H4 (cell line): ENCODE measurements at regions not wholly inside any gene's neighbourhood (a gene's known extent, or its start where the extent isn't known, plus 50 kb on each side); places are given as distances from the start of the nearest gene placed in this dataset.
A peak's percentile ranks its signal among the peaks of the same experiment; 100 is the strongest.

Experiments used
- DNase-seq: peaks from one replicate; pipeline ENCODE4 v3.0.0-alpha.2; 2015; ENCODE audit warnings: low spot score

DNA sequence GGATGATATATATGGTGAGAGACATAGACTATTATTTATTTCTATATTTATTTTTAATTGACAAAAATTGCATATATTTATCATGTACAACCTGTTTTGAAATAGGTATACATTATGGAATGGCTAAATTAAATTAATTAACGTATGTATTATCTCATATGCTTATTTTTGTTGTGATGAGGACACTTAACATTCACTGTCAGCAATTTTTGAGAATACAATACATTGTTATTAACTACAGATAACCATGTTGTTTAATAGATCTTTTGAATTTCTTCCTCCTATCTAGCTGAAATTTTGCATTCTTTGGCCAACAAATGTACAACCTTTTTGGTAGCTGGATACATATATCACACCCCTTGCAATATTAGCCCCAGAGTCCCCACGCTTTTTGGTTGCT lies 110.7 kb upstream of the CITED2 start:
- no peak for DNase-seq

- DNase-seq = no peak
These were observed 108.6 kb upstream of the CITED2 start for GRCh38 chr6:139483079-139483478.

- DNase-seq = no peak
These were observed 107.8 kb upstream of the CITED2 start for GRCh38 chr6:139482287-139482686.

DNA sequence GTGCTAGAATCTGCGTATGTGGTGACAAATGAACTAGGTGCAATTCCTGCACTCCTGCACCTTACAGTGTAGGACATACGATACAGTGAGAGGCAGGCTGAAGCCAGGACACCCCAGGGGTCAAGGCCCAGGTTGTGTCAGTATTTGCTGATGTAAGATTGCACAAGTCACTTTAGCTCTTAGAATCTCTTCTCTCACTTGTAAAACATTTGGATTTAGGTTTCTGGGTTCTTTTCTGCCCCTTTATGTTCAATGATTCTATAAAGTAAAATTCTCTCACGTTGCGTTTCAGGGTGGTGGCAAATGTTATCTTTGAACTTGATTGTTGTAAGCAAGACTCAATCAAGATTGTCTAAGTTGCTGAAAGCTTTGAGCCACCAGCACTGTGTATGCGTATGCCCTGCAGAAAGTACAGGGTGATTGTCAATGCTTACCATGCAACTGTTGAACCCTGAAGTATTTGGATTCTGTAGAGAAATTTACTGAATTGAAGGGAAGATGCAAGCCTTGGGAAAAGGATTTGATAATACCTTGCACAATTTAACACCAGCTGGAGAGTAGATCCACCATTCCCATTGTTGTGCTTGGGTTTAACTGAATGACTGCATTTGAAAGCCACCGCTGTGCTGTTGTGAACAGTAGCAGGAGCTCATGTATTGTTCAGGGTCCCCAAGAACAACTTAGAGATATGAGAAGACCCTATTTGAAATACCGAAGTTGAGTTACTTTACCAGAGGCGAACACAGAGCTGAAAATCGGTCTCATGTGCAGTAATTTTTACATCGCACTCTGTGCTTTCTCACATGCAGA lies 106.1 kb upstream of the CITED2 start:
- no peak for DNase-seq

GRCh38 chr6:139479433-139480222 lies 105.2 kb upstream of the CITED2 start:
- DNase-seq = no peak

- no peak for DNase-seq
These were observed 101.2 kb upstream of the CITED2 start for GRCh38 chr6:139475646-139476045.

- DNase-seq = no peak
These were observed 100.8 kb upstream of the CITED2 start for GRCh38 chr6:139475241-139475640.

GRCh38 chr6:139474145-139475108 lies 100.0 kb upstream of the CITED2 start:
- DNase-seq = peak; percentile 45

DNA sequence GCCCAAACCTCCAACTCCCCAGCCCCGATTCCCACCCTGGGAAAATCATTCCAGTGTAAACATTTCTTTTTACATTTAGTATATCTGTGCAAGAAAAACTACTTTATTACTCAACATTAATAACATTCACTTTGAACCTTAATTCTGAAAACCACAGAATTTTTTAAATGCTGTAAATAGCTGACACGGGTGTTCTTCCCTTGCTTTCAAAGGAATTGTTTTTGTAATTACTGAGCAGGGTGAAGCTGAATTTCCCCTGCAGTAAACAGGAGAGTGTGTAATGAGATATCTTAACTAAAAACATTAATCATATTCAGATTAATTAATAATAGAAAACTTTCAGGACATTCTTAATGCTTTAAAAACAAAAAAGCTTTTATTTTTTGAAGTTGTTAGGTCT lies 99.3 kb upstream of the CITED2 start:
- no peak for DNase-seq

- no peak for DNase-seq
These were observed 98.8 kb upstream of the CITED2 start for GRCh38 chr6:139473231-139473701.

GRCh38 chr6:139472351-139473015 lies 98.0 kb upstream of the CITED2 start:
- DNase-seq = no peak

GRCh38 chr6:139470997-139471396 lies 96.5 kb upstream of the CITED2 start:
- no peak for DNase-seq

DNA sequence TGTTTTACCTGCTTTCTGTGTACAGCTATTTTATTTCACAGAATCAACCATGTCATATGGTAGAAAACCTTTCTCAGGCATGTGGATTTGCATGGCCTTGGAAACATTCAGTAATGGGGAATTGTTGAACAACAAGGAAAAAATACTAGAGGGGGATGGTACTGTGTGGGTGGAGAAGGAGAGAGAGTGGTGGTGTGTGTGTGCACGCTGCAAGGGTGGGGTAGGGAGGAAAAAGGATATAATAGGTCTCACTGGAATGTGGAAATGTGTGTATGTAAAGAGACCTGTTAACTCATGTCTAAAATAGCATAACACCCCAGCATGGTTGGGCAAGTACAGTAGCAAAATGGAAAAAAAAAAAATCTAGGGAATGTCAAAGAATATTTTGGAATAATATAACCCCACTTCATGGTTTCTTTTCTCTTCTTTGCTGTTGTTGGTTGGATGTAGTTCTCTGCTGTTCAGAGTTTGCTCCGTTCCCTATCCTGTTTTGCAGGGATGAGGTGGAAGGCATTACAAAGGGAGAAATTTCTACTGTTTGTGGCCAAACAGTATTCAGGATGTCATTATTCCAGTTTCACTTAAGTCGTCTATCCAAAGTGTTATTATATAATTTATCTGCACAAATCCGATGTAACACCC lies 93.9 kb upstream of the CITED2 start:
- no peak for DNase-seq

DNA sequence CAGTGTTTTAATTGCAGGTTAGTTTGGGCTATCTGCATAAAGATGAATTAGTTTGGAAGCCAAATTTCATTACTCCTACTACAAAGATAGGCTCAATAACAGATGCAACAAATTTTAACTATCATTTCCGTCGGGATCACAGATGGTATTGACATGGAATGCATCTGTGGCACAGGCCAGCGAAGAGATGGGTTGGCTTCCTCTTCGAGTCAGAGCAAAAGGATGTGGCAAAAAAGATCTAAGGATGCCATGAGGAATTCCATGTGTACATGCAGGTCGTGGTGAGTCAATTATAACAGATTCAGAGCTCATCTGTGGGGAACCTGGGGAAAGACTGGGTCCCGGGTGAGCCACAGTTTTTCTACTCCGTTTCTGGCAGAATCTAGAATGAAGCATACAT lies 83.0 kb upstream of the CITED2 start:
- no peak for DNase-seq

DNA sequence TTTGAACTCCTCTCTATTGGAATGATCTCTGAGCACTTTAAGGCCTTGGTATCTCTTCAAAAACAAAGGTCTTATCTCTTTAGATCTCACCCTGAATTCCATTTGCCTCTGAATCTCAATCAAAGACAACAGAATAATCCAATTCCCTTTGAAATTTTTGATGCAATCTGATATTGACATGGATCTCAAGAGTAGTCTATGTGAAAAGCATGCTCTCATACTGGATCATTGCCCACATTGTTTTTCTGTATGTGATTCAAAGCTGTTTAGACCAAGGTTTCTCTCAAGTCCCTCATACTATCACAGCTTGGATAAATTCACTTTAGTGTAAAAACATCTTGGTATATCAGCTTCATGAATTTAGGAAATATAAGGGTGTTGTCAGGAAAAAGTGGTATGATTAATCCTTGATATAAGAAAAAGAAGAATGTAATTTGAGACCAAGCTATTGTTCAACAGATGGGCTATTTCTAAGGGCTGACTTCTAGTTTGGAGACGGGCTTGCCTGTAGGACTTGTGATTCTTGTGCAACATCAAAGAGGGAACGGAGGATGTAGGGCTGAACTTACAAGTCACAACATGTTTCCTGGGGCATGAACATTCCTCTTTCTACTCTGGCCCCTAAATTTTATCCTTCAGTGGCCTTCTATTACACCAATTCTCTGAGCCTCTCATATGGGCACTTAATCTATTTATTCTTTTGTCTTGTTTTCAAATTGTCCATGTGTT lies 77.9 kb upstream of the CITED2 start:
- no peak for DNase-seq

- DNase-seq = no peak
These were observed 75.2 kb upstream of the CITED2 start for GRCh38 chr6:139449611-139450000.

GRCh38 chr6:139448998-139449610 lies 74.7 kb upstream of the CITED2 start:
- DNase-seq = no peak

DNA sequence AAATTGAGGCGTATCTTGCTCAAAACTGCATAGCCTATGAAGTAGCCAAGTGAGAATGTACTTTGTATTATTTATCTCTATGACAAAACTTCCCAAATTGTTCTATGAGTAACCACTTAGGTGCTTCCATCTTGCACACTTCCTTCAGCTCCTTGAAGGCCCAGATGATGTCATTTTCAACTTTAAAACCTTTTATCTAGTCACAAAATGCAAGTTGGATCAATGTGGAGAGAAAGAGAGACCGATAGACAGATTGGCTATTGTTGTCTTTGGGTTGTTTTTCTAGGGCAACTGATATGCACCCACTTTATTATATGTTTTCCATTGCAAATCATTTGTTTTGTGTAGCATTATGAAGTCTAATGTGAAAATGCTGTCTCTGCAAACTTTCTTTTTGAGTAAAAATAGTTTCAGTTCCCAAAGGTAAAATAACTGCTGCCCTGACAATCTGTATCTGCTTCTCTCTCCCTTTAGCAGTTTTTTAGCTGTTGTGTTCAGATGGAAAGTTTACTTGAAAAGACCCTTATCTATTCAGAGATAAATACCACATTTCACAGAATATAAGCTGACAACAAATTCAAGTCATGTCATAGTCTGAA lies 73.7 kb upstream of the CITED2 start:
- DNase-seq = no peak

GRCh38 chr6:139447656-139447975 lies 73.2 kb upstream of the CITED2 start:
- DNase-seq = no peak
